ENCODE measurements at regions not wholly inside any gene's neighbourhood (a gene's known extent, or its start where the extent isn't known, plus 50 kb on each side); places are given as distances from the start of the nearest gene placed in this dataset.

DNA sequence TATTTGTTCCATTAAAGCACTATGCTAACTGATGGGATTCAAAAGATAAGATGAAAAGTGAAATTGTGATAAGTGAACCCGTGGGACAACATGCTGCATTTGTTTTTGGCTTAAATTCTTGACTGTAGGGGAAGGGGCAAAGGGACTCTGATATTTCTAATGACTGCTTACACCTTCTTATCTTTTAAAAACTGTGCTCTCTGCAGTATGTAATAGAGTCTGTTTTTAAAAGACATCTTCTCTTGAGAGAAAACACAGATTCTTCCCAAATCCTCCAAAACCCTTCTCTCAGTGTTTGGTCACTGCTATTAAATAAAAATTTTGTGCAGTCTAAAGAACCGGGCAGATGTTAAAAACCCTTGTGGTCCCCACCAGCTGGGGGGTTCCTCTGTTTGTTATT, 327.8 kb upstream of the FANCL start:
- no peak for DNase-seq

DNA sequence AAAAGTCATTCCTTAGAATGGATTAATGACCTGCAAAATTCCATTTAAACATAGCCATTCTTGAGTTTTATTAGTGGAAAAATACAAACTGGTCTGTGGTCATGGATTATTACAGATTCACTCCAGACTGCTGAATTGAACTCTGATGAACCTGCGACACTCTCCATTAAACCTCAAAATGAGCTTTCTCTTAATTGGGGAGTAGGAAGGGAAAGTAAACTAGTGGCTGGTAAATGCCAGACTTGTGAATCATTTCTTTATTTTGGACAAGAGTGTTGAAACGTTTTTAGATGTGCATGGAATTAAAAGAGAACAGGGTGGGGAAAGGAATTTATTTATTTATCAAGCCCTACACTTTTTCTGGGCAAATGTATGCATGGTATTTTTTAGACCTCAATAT, 321.2 kb upstream of the FANCL start:
- DNase-seq: no peak

DNA sequence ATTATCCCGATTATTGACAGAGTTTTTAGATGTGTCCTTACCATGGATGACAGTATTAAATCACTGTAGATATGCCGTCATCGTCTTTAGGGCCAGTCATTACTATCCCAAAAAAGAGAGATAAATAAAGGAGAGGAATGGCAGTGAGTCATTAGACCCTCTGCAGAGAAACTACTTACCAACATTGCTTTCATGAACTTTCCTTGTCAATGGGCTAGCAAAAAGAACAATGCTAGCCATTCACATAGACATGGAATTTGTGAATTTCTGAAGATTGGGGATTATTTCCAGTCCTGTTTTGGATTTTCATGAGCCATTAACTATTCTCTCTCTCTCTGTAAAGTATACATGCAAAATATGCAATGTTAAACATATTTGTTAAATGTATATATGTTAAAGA, 319.4 kb upstream of the FANCL start:
- DNase-seq: no peak

GRCh38 chr2:58558881-58559280, 317.8 kb upstream of the FANCL start:
- DNase-seq: no peak

DNA sequence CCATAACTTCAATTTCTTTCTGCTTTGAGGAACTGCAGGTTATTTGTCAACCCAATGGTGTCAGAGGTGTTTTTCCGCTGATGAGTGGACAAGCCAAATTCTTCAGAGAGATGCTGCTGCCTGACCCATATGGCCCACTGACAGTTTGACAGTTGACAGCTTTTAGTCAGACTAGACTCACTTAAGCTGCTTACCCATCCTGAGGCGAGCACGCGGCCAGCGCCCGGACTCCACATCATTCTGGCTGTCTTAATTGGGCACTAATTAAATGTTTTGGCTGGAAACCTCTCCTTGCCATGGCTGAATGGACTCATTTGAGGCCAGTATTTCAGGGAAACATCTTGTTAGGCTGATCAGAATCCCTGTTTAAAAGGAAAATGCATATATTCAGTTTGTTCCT, 316.1 kb upstream of the FANCL start:
- peak; percentile 91 for DNase-seq

DNA sequence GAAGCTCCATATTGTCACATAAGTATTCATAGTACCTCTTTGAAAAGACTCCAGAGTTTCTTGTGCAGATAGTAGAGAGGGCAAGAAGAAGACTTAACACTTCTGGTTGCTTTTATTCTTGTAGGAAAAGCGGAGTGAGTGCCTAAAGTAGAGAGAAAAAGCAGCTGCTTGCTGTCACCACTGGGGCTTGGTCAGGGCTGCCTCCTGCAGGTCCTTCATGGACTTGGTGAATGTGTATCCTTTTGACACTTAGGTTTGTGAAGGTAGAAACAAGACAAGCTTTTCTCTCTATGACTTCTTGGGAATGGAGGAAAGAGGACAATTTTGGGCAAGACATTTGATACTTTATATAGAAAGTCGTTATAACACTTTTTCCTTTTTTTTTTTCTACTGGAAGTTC, 312.8 kb upstream of the FANCL start:
- DNase-seq: peak; percentile 28

DNA sequence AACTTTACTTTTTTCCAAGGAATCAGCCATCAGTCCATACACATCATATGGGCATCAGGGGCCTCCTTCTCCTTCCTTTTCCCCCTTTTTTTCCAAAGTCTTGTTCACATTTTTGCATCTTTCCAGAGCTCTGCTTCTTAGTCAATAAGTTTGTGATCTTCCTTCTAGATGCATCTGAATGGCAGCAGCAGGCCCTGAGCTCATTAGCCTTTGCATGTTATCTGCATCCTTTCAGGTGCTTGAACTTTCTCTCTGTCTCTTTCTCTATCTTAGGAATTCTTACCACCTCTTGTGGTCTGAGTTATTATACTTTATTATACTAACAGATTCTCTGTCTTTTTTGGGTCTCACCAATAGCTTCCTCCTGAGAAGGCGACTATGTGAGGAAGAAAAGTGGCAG, 312.4 kb upstream of the FANCL start:
- no peak for DNase-seq

- DNase-seq: no peak
Measured at GRCh38 chr2:58545300-58546280, 304.5 kb upstream of the FANCL start.

DNA sequence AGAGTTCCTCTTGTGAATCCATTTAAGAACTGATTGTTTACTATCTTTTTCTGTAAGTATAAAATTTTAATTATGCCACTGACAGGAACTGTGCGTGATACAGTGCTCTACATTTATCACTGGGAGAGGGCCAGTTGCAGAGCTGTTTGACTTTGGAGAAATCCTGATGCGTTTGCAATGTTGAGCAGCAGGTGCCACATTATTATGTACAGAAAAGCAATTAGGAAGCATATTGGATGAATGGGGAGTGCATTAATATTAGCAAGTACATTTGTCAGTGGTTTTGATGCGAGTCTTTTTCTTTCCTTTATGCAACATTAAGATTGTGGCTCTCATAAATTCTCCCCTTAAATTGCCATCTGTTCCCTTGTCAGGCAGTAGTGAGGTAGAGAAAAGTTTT, 302.3 kb upstream of the FANCL start:
- DNase-seq: no peak

- no peak for DNase-seq
Measured at GRCh38 chr2:58541511-58541910, 300.4 kb upstream of the FANCL start.

GRCh38 chr2:58540681-58541080, 299.6 kb upstream of the FANCL start:
- no peak for DNase-seq

DNA sequence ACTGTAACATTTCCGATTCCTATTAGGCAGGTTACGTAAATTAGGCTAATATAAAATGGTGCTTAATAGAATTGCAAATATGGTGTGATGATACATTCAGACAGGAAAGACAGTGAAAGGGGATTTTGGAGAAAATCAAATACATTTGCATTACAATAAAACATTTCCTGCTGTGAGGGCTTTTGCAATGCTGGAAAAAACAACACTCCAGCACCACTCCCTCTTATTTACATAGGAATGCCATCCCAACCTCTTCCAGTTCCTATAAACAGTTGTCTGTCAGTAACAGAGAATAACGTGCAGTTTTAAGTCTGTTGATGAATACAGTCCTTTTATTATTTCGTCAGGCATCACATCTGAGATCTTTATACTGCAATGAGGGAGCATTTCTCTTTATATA, 298.8 kb upstream of the FANCL start:
- DNase-seq: no peak

DNA sequence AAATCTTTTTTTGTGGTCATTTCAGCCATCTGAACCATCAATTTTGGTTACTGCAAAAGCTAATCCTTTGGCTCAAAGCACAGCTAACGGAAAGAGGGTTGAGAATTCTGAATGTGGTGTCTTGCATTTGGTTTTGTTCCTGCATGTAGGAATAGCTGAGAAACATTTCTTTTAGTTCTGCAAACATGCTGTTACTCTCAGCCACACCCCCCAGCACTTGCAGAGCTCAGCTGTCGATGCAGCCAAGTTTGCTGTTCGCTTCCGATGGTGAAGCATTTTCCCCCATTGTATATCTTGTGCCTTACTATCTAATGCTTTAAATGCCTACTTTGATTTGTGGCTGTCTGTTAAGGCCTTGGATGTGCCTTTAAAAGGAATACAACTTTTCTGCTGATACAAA, 294.9 kb upstream of the FANCL start:
- peak; percentile 17 for DNase-seq

GRCh38 chr2:58535182-58535581, 294.1 kb upstream of the FANCL start:
- peak; percentile 97 for DNase-seq

GRCh38 chr2:58533376-58533775, 292.3 kb upstream of the FANCL start:
- DNase-seq: no peak

DNA sequence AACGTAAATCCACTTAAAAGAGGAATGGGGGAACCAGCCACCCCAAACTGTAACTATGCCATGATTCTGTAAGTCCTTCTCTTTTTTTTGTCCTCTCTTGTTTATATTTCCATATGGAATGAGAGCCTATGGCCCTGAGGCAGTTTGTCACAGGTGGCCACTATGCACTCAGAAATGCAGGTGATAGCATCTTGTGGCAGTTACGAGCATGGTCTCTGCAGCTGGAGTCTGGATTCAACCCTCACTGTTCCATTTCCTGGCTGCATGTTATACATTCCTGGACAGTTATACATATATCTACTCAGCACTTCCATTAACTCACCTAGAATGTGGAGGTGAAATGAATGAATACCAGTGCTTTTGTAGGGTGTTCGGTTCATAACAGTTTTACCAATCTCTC, 291.5 kb upstream of the FANCL start:
- DNase-seq: no peak

DNA sequence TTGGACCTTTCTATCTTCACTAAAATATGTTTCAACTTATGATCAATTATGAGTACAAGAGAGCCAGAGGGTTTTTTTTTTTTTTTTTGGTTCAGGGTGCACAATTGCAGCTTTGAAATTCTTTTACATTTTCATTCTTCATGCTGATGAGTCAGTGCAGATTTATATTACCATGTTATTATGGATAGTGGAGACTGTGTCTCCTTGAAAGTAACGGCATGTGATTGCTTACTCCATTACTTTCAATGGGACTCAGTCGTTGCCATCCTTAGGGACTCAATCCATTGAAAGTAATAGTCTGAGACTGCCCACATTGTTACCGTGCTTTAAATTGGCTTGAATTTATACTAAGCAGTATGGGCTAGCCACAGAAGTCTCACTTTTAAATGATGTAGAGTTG, 286.5 kb upstream of the FANCL start:
- no peak for DNase-seq

DNA sequence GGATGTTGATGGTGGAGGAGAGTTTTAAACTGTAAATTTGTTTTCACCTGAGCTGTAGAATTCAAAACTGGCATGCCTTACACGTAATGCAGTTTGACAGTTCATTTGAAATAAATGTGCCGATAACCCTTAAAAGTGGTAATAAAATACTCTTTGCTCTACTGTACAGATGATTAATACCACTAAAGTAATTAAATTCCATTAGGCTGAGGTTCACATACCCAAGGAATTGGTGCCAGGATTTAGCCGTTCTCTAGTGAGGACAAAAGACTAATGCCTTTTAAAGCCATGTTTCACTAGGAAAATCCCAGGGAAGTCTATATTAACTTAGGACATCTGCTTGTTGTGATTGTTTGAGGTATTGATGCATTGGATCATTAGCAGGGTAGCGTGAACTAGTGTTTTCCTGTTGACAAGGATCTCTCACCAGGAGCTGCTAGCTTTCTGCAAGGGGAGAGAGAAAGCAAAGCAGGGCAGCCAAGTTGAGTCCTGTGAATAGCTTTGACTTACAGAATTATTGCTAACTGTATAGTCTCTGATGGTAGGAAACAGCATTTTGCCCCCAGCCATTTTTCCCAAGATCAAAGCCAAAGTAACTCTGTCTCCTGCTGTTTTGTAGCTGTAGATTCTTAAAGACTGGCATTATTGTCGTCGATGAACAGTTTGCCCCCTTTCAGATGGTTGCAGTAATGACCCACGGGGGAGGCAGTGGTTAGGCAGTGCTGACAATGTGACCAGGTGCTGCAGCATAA, 280.9 kb upstream of the FANCL start:
- peak; percentile 88 for DNase-seq

GRCh38 chr2:58520903-58521302, 279.8 kb upstream of the FANCL start:
- DNase-seq: no peak

GRCh38 chr2:58517881-58518280, 276.8 kb upstream of the FANCL start:
- no peak for DNase-seq

- no peak for DNase-seq
Measured at GRCh38 chr2:58516695-58517094, 275.6 kb upstream of the FANCL start.

DNA sequence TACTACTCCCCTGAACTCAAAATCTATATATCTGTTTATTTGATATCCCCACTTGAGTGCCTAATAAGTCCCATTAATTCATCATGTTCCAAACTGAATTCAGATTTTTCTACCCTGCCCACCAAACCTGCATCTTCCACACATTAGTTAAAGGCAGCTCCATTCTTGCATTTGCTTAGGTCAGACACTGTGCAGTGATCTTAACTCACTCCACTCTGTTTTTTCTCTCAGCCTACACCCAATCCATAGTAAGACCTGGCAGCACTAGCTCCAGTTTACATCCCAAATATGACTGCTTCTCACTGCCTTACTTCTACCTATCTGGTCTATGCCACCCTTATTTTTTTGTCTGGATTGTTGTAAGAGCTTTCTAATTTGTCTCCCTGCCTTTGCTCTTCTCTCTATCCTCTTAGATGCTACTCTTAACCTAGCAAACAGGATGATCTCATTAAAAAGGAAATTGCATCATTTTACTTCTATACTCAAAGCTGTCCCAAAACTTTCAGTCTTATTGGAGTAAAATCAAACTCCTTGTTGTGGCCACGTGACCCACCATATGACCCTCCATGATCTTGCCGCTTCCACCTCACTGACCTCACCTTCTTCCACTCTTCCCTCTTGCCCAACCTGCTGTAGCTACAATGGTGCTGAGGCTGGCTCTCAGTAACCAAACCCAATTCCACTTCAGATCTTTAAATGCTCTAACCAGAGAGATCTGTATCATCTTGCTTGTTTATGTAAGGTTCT, 274.9 kb upstream of the FANCL start:
- DNase-seq: peak; percentile 32

DNA sequence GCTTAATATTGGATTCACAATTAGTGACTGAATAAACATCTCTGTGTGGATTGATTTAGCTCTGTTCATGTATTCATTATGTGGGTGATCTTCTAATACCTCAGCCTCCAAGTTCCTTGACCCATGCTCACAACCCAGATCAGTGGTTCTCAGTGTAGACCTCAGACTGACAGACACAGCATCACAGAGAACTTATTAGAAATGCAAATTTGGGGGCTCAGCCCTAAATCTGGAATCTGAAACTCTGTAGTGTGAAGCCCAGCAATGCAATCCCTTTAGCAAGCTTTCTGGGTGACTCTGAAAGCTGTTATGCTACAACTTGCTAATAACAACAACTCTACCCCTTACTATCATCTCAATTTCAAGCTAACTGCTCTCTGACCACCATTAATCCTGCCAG, 273.1 kb upstream of the FANCL start:
- DNase-seq: no peak

- DNase-seq: no peak
Measured at GRCh38 chr2:58512878-58513277, 271.8 kb upstream of the FANCL start.

All from NCI-H82 (cell line).